AG09319 (cell line): ENCODE measurements at regions not wholly inside any gene's neighbourhood (a gene's known extent, or its start where the extent isn't known, plus 50 kb on each side); places are given as distances from the start of the nearest gene placed in this dataset.

Experiments
- DNase-seq: peaks from one replicate; pipeline ENCODE4 v3.0.0-alpha.2; 2010; ENCODE audit warnings: low read depth; ENCODE audit errors: extremely low read depth
- CTCF ChIP-seq: IDR thresholded peaks from 2 replicates; pipeline ENCODE4 v1.5.1; 2011; ENCODE audit warnings: low read depth, mild to moderate bottlenecking, inconsistent platforms, low read length, moderate library complexity

GRCh38 chr12:89167986-89168385, 184.3 kb downstream of the DUSP6 start:
- no peak for TF ChIP-seq CTCF
- no peak for DNase-seq

DNA sequence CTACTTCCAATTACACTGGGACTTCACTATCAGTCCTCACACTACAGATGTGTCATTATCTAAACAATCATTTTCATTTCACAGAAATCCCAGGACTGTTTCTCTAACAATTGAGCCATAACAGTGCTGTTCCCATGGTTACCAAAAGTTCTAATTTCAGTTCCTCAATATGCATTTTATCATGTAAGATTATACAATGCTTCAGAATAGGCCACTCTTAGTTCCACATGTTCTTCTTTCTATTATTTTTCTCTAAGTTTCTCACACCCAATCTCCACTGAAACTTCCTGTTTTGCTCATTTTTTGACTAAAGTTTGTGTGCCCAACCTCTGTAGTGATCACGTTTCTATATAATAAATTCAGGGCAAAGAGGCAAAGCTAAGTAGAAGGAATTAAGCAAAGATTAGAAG, 185.8 kb downstream of the DUSP6 start:
- DNase-seq, result no peak
- no peak for TF ChIP-seq CTCF

DNA sequence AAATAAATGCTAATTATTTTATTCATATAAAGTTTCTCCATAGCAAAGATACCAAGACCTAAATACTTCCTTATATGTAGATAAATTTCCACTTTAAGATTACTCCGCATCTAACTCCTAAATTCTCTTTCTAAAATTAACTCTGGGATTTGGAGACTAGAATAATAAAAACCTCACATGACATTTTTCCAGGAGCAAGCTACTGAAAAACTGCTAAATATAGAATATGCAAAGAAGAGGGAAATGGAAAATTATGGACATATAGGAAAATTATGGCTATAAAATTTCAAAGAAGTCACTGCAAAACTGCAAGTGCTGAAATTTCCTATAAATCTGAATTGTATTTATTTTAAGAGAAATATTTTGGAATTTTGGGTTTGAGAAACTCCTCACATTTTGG, 186.2 kb downstream of the DUSP6 start:
- TF ChIP-seq CTCF, result no peak
- DNase-seq, result no peak

DNA sequence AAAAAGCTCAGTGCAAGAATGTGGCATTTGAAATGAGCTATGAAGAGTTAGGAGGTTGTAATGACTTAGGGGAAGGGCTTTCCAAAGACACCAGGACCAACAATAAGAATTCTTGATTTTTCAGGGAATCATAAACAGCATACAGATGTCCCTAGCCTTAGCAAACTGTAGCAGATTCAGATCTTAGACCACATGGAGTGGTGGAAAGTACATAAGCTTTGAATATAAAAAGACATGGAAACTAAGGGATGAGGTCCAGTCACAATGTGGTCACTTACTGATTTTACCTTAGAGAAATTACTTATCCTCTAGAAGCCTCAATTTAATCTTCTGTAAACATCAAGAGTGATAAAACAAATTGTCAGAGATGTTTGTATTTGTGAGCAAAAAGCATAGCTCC, 186.6 kb downstream of the DUSP6 start:
- TF ChIP-seq CTCF, result no peak
- DNase-seq, result no peak

DNA sequence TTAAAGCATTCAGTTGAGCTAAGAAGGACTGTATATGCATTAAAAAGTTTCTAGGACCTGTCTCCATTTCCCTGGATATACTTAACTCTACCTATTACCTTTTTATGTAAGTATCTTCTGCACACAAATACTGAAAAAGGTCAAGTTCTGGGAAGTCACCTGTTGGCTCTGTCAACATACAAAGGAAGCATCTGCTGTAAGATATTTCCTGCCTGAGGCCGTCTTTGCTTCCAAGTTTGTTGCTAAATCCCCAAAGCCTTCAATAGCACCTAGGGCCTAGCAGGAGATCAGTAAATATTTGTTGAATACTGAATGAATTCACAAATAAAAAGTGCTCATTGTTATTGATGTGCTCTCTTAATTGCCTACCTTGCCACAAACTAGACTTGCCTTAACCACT, 188.4 kb downstream of the DUSP6 start:
- TF ChIP-seq CTCF, result no peak
- no peak for DNase-seq

DNA sequence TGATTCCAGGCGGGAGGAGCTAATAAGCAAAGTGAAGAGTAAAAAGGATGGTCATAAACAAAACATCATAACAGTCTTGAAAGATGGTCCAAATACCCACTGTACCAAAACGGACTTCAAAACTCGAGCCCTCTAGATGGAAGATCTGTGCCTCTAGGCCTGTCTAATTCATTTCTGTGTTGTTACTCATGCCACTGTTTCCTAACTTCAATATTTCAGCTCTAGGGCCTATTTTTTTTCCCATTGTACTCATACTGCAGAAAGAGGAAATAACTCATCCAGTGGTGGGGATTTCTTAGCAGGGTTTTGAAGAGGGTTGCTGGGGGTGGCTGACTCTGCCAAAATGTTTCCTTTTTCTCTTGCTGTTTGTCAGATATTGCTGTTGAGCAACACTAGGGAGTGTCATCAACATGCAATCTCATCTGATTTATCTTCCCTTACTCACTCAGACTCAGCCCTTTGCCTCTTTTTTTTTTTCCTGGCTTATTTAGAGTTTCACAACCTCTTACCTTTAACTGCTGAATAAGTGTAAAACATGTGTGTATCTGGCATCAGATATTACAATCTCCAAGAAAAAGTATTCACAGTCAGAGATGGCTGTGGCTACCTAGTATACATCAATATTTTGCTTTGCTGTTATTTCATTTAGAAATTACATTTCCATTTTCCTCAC, 189.6 kb downstream of the DUSP6 start:
- TF ChIP-seq CTCF, result no peak
- DNase-seq, result peak; percentile 94

DNA sequence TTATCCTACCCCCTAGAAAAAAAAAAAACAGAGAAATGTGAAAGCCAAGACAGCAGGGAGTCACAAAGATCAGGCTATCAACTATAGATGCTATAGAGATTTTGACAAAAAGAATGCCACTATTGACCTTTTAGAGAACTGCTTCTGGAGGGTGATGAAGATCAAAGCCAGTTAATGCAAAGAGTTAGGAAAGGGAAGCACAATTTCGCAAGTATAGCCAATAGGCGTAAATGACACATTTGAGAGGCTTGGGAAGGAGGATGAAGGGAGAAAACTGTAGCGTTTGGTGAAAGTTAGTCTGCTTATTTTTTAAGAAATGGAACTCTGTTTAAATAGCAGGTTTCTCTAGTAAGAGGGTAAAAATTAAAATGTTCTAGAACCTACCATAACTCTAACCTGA, 190.7 kb downstream of the DUSP6 start:
- DNase-seq, result no peak
- no peak for TF ChIP-seq CTCF
